ENCODE measurements at regions not wholly inside any gene's neighbourhood (a gene's known extent, or its start where the extent isn't known, plus 50 kb on each side); places are given as distances from the start of the nearest gene placed in this dataset.

DNA sequence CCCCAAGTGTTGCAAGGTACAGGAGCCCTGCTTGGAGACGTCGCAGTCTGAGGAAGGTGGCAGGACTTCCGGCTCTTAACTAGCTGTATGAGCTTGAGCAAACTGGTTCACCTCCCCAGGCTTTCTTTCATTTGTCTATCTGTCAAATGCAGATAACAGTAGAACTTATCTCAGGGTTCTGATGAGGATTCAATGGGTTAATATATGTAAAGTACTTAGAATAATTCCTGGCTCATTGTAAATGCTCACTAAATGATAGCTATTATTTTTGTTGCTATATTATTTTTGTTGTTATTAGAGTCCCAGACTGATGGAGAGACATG, 108.5 kb upstream of the IPO9 start:
- TF ChIP-seq JUNB (IDR thresholded peaks at IDR 0.05; ENCODE audit: unreplicated experiment) (no peak), CREB1 (CRISPR knock-in tag; IDR thresholded peaks at IDR 0.05; ENCODE audit: low read depth) (no peak), EZH2 (IDR thresholded peaks at IDR 0.05; ENCODE audit: low read depth, unreplicated experiment) (no peak)
- TF ChIP-seq, protein P1, sequence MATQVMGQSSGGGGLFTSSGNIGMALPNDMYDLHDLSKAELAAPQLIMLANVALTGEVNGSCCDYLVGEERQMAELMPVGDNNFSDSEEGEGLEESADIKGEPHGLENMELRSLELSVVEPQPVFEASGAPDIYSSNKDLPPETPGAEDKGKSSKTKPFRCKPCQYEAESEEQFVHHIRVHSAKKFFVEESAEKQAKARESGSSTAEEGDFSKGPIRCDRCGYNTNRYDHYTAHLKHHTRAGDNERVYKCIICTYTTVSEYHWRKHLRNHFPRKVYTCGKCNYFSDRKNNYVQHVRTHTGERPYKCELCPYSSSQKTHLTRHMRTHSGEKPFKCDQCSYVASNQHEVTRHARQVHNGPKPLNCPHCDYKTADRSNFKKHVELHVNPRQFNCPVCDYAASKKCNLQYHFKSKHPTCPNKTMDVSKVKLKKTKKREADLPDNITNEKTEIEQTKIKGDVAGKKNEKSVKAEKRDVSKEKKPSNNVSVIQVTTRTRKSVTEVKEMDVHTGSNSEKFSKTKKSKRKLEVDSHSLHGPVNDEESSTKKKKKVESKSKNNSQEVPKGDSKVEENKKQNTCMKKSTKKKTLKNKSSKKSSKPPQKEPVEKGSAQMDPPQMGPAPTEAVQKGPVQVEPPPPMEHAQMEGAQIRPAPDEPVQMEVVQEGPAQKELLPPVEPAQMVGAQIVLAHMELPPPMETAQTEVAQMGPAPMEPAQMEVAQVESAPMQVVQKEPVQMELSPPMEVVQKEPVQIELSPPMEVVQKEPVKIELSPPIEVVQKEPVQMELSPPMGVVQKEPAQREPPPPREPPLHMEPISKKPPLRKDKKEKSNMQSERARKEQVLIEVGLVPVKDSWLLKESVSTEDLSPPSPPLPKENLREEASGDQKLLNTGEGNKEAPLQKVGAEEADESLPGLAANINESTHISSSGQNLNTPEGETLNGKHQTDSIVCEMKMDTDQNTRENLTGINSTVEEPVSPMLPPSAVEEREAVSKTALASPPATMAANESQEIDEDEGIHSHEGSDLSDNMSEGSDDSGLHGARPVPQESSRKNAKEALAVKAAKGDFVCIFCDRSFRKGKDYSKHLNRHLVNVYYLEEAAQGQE (IDR thresholded peaks at IDR 0.05; ENCODE audit: unreplicated experiment): no peak
- TF ChIP-seq, protein P2, sequence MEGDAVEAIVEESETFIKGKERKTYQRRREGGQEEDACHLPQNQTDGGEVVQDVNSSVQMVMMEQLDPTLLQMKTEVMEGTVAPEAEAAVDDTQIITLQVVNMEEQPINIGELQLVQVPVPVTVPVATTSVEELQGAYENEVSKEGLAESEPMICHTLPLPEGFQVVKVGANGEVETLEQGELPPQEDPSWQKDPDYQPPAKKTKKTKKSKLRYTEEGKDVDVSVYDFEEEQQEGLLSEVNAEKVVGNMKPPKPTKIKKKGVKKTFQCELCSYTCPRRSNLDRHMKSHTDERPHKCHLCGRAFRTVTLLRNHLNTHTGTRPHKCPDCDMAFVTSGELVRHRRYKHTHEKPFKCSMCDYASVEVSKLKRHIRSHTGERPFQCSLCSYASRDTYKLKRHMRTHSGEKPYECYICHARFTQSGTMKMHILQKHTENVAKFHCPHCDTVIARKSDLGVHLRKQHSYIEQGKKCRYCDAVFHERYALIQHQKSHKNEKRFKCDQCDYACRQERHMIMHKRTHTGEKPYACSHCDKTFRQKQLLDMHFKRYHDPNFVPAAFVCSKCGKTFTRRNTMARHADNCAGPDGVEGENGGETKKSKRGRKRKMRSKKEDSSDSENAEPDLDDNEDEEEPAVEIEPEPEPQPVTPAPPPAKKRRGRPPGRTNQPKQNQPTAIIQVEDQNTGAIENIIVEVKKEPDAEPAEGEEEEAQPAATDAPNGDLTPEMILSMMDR (conservative IDR thresholded peaks at IDR 0.05; ENCODE audit: low read depth in 2 of 2): no peak
